Duodenal mucosa (tissue), 2 donors: ENCODE measurements at regions not wholly inside any gene's neighbourhood (a gene's known extent, or its start where the extent isn't known, plus 50 kb on each side); places are given as distances from the start of the nearest gene placed in this dataset.
A peak's percentile ranks its signal among the peaks of the same experiment; 100 is the strongest.

Experiments used
- H3K27ac ChIP-seq: one replicate; pipeline ENCODE4 v1.7.0; 2013; ENCODE audit warnings: low read depth, low read length
- H3K27me3 ChIP-seq, 2 donors: one replicate each; pipeline ENCODE4 v1.7.0; 2013; ENCODE audit warnings: low read length in 2 of 2, control low read depth in 1 of 2; ENCODE audit not compliant: insufficient read depth in 2 of 2, control insufficient read depth in 1 of 2
- H3K36me3 ChIP-seq, 2 donors: one replicate each; pipeline ENCODE4 v1.7.0; 2013; ENCODE audit warnings: low read length in 2 of 2, control low read depth in 1 of 2; ENCODE audit not compliant: insufficient read depth in 2 of 2, control insufficient read depth in 1 of 2
- H3K4me1 ChIP-seq, 2 donors: one replicate each; pipeline ENCODE4 v1.7.0; 2013; ENCODE audit warnings: low read length in 2 of 2, control low read depth in 1 of 2; ENCODE audit not compliant: insufficient read depth in 2 of 2, control insufficient read depth in 1 of 2
- H3K4me3 ChIP-seq, 2 donors: one replicate each; pipeline ENCODE4 v1.7.0; 2013; ENCODE audit warnings: low read length in 2 of 2, low read depth in 1 of 2
- H3K9ac ChIP-seq, 2 donors: one replicate each; pipeline ENCODE4 v1.7.0; 2013; ENCODE audit warnings: low read length in 2 of 2, low read depth in 1 of 2
- H3K9me3 ChIP-seq, 2 donors: one replicate each; pipeline ENCODE4 v1.7.0; 2013; ENCODE audit warnings: low read length in 2 of 2, control low read depth in 1 of 2; ENCODE audit not compliant: control insufficient read depth in 1 of 2

DNA sequence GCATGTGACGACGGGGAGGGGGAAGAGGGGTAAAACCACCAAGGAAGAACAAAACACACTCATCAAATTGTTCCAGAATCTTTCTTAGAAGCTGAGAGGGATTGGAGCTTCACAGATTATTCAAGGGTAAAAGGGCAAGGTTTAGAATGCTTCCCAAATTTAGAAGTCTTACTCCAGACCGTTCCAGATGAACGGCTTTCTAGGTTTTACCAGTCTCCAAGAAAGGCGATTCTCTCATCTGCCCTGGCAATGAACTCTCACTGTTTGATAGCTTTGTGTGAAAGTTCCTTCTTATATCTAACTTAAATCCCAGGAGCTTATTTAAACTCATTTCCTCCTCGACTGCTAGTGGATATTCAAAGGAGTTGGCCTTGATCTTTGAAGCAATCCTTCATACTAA lies 124.3 kb upstream of the PRICKLE2 start:
- Histone ChIP-seq H3K4me3 (no peak overlapping the region), H3K9me3 (no peaks in the 10 kb centered on the region), H3K27me3 (no peaks in the 10 kb centered on the region), H3K36me3 (no peaks in the 10 kb centered on the region), H3K9ac (no peak overlapping the region), H3K27ac (no peak overlapping the region), H3K4me1 (peaks cover 0 to 9% of the 10 kb centered on the region in 2 donors)

DNA sequence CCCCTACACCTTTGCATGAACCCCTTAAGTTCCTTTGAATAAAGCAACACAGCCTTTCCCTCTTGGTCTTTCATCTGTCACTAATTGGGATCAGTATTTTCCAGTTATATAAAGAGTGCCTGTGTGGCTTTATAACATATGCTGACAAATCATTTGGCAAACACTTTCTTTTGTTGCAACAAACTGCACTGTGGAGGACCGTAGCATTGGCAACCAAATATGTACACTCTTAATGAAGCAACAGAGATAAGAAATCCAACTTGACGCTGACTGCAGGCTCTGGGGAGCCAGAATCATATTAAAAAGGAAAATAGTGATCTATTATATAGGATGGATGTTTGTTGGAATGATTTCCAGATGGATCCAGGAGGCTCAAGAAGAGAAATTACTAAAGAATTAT lies 120.1 kb upstream of the PRICKLE2 start:
- Histone ChIP-seq H3K9ac (no peak overlapping the region), H3K4me1 (peaks cover 0 to 12% of the 10 kb centered on the region in 2 donors), H3K27ac (peak overlapping the region; percentile 28)

DNA sequence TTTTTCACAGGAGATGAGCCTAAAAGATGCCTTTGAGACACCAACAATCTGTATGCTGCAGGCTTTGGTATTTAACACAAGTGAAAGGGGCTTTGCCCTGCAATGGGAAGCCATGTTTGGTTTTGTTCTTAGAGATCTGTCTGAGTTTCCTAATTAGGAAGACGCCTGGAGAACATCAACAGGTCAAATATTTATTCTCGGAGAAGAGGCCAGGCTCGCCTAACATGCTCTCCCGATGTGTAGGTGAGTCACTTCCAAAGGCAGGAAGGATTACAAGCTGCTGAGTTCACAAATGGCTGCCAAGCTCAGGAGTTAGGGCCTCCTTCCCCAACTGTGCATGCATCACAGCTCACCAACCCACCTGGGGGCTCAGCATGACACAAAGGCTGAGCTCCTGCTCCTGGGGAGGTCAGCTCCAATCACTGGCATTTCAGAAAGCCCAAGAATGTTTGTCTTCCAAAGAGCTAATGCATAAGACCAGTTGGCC lies 119.5 kb upstream of the PRICKLE2 start:
- Histone ChIP-seq H3K4me1 (peaks cover 0 to 12% of the 10 kb centered on the region in 2 donors), H3K27me3 (no peaks in the 10 kb centered on the region), H3K36me3 (no peaks in the 10 kb centered on the region), H3K27ac (peak overlapping the region; percentile 28), H3K9ac (no peak overlapping the region), H3K9me3 (no peaks in the 10 kb centered on the region), H3K4me3 (no peak overlapping the region)

More for the DNA sequence above, 120.1 kb upstream of the PRICKLE2 start:
- H3K9me3 ChIP-seq, result no peaks in the 10 kb centered on the region
- no peaks in the 10 kb centered on the region for H3K36me3 ChIP-seq
- no peaks in the 10 kb centered on the region for H3K27me3 ChIP-seq
- H3K4me3 ChIP-seq, result no peak overlapping the region

DNA sequence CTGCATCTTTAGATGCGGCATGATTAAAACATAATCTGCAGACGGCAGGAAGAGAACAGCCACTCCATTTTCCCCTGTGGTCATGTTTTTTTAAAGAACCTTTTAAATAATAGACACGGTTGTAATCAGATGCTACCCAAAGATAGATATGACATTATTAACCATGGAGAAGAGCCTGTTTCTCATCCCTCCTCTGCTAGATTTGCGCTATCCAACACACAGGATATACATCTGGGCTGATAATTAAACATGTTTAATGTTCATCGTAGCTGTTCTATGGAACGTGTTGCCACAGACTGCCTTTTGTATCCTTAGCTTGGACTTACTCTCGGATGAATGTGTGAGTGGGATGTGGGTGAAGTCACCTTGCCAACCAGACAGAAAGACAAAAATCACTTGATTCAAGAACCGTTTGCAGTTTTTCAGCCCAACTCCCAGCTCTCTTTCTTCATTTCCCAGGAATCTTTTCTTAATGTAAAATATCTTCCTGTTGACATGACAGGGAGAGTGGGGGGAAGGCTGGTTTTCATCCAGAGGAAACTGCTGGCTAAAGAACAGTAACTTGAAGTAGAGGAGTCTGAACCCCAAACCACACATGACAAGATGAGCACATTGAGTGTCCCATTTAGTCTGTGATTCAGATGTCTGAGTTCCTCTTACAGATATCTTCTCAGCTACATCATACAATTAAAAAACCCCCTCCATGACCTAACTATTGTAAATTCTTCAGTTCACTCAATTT lies 118.6 kb upstream of the PRICKLE2 start:
- Histone ChIP-seq H3K4me3 (no peak overlapping the region), H3K27me3 (no peaks in the 10 kb centered on the region), H3K27ac (peak overlapping the region; percentile 2), H3K9ac (no peak overlapping the region), H3K4me1 (peaks cover 0 to 12% of the 10 kb centered on the region in 2 donors), H3K9me3 (no peaks in the 10 kb centered on the region), H3K36me3 (no peaks in the 10 kb centered on the region)

DNA sequence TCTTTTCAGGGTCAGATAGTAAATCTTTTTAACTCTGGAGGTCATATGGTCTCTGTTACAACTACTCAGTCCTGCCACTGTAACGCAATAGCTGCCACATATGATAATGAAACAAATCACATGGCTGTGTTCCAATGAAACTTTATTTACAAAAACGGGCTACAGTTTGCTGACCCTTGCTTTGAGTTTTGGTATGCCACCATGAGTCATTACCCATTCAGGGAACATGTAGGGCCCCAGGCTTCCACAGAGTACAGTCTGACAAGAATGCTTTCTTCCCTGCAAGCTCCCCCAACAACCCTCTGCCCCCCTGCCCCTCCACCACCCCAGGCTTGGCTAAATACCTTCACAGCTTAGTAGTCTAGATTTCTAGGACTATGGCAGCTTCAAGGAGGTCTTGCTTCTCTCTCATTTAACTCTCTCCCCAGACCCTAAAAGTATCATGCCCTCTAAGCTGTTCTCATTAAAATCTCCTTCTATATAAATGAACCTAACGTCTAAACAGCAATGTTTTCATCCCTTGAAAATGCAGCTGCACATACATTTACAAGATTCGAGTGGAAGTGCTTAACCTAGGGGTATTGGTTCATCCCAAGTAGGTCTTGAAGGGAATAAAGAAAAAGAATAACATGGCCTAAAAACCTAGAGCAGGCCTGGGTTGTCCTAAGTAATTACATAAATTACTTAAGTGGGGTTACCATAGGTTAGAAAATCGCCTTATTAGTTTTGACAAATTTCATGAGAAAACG lies 117.8 kb upstream of the PRICKLE2 start:
- Histone ChIP-seq H3K9ac (no peak overlapping the region), H3K4me1 (peaks cover 0 to 12% of the 10 kb centered on the region in 2 donors)

DNA sequence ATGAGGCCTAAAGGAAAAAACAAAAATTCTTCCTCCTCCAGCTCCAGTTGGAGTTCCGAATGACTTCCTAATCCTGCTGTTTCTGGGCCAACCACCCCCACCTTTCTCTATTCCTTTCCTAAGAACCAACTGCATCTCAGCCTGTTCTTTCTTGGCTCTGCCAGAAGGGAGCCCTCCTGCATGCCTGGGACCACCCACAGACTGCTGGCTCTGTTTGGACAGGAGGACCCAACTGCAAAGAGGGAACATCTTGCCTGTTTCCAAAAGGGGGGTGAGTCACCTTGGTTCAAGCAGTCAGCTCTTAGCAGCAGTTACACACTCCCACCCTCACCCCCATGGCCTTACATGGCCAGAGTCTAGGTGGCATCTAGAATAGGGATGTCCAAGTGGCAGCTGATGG lies 116.0 kb upstream of the PRICKLE2 start:
- H3K4me3 ChIP-seq, result no peak overlapping the region
- H3K9ac ChIP-seq, result no peak overlapping the region
- peak overlapping the region; percentile 23 for H3K27ac ChIP-seq
- H3K9me3 ChIP-seq, result no peaks in the 10 kb centered on the region
- H3K4me1 ChIP-seq, result peaks cover 0 to 12% of the 10 kb centered on the region in 2 donors
- H3K27me3 ChIP-seq, result no peaks in the 10 kb centered on the region
- H3K36me3 ChIP-seq, result no peaks in the 10 kb centered on the region

More for the DNA sequence above, 117.8 kb upstream of the PRICKLE2 start:
- H3K27me3 ChIP-seq, result no peaks in the 10 kb centered on the region
- H3K9me3 ChIP-seq, result no peaks in the 10 kb centered on the region
- H3K4me3 ChIP-seq, result no peak overlapping the region
- H3K36me3 ChIP-seq, result no peaks in the 10 kb centered on the region
- H3K27ac ChIP-seq, result peak overlapping the region; percentile 18

DNA sequence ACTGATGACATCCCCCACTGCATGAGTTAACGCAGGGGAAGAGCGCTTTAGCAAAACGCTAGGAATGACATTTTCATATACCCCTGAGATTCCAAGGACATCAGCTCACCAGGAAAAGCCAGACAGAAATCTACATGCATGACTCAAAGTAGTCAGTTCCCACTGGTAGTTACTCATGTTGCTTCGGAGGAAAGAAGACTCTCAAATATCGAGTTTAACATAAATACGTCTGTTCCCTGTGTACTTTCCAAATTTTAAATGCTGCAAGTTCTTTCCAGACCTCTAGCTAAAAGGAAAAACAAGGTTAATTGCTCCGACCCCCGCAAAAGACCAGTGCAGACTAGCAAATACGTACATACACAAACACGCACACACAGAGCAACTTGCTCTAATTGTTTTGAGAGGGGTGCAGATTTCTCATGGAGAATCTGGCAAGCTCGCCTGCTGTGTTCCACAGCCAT lies 115.4 kb upstream of the PRICKLE2 start:
- no peak overlapping the region for H3K9ac ChIP-seq

DNA sequence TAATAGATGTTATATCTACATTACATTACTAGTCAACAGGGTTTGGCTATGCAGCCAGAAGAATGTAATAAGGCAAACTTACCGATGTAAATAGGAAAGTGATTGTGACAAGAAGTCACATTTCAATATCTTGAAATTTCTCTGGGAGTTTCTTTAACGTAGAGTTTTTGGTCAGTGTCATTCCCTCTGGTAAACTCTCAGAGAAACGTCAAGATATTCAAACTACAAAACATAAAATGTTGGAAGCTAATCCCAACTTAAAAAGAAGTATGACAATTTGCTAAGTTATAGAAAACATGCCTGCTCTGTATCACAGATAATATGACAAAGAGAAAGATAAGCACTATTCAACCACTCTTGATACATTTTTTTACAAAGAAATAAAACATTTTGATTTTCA lies 111.2 kb upstream of the PRICKLE2 start:
- H3K9ac ChIP-seq, result no peak overlapping the region
- no peaks in the 10 kb centered on the region for H3K27me3 ChIP-seq
- H3K36me3 ChIP-seq, result no peaks in the 10 kb centered on the region
- H3K4me1 ChIP-seq, result no peaks in the 10 kb centered on the region
- H3K9me3 ChIP-seq, result no peaks in the 10 kb centered on the region
- H3K4me3 ChIP-seq, result no peak overlapping the region
- no peak overlapping the region for H3K27ac ChIP-seq

More for the DNA sequence above, 115.4 kb upstream of the PRICKLE2 start:
- Histone ChIP-seq H3K4me3 (no peak overlapping the region), H3K27me3 (no peaks in the 10 kb centered on the region), H3K27ac (peak overlapping the region; percentile 28), H3K36me3 (no peaks in the 10 kb centered on the region), H3K4me1 (peaks cover 0 to 12% of the 10 kb centered on the region in 2 donors), H3K9me3 (no peaks in the 10 kb centered on the region)

DNA sequence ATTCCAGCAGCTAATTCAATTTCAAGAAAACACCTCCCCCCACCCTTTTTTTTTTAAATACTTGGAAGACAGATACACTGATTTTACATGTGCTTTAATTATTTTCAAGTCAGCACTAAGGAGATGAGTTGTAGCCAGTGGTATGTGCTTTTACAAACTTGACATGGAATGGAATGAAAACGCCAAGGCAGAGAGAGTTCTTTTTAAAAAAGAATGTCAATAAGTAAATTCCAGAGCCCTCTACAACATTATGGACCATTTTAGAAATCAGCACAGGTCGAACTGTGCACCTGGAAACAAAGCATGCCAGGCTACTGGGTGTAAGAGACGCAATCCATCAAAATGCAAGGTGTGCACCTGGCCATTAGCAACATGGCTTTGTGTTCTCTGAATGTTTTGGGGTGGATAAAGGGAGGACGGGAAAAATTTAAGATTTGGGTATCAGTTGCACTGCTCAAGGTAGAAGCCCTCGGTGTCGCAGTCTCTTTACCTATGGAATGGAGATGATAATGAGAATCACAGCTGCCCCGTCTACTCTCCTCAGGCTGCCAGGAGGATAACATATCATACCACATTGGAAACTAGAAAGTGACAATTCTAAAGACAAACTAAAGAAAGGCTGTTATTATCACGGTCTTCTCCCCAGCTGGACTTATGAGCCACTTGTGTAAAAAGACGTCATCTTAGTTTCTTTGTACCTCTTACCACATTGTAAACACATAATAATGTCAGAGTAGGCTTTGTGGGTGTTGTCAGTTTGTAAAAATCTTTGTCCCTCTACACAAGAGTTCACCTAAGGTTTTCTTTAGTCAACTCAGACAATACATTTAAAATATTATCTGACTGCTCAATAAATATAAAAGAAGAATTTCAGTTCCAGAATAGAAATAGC lies 107.4 kb upstream of the PRICKLE2 start:
- no peak overlapping the region for H3K4me3 ChIP-seq
- H3K36me3 ChIP-seq, result no peaks in the 10 kb centered on the region
- no peak overlapping the region for H3K27ac ChIP-seq
- no peaks in the 10 kb centered on the region for H3K9me3 ChIP-seq
- H3K27me3 ChIP-seq, result no peaks in the 10 kb centered on the region
- H3K4me1 ChIP-seq, result no peaks in the 10 kb centered on the region
- H3K9ac ChIP-seq, result no peak overlapping the region
